Glutamatergic neuron (in vitro differentiated cells): ENCODE measurements at regions not wholly inside any gene's neighbourhood (a gene's known extent, or its start where the extent isn't known, plus 50 kb on each side); places are given as distances from the start of the nearest gene placed in this dataset.
"Not testable (repeated sequence)": the region's sequence is repeated elsewhere in the genome, so short reads cannot be mapped to it uniquely, and the experiment has no call there.

Source experiments
- DNase-seq: peaks from one replicate; pipeline ENCODE4 v3.0.0; 2022
- H3K27ac Mint-ChIP-seq: one replicate; pipeline ENCODE4 v1.8.0; 2020; ENCODE audit warnings: mild to moderate bottlenecking, mixed read lengths, inconsistent platforms; ENCODE audit not compliant: unreplicated experiment
- H3K27me3 Mint-ChIP-seq: one replicate; pipeline ENCODE4 v1.8.0; 2020; ENCODE audit warnings: mild to moderate bottlenecking, moderate library complexity, mixed read lengths, inconsistent platforms; ENCODE audit not compliant: unreplicated experiment
- H3K36me3 Mint-ChIP-seq: one replicate; pipeline ENCODE4 v1.8.0; 2020; ENCODE audit warnings: mild to moderate bottlenecking, mixed read lengths, inconsistent platforms; ENCODE audit not compliant: unreplicated experiment
- H3K4me1 Mint-ChIP-seq: one replicate; pipeline ENCODE4 v1.8.0; 2020; ENCODE audit warnings: mild to moderate bottlenecking, low read depth, mixed read lengths, inconsistent platforms; ENCODE audit not compliant: unreplicated experiment
- H3K4me3 Mint-ChIP-seq: one replicate; pipeline ENCODE4 v1.8.0; 2020; ENCODE audit warnings: mild to moderate bottlenecking, mixed read lengths, inconsistent platforms; ENCODE audit not compliant: unreplicated experiment
- H3K9me3 Mint-ChIP-seq: one replicate; pipeline ENCODE4 v1.8.0; 2020; ENCODE audit warnings: mild to moderate bottlenecking, moderate library complexity, mixed read lengths, inconsistent platforms; ENCODE audit not compliant: unreplicated experiment
- CTCF ChIP-seq: fragments of 200-600 bp; sonication (generic); IDR thresholded peaks from one replicate; pipeline ENCODE4 v1.5.0; 2021; ENCODE audit not compliant: partially characterized antibody, unreplicated experiment

GRCh38 chr9:750249-750967 lies 91.1 kb upstream of the DMRT1 start:
- no peak for DNase-seq
- Mint-ChIP-seq H3K4me1 (peaks cover 11% of the 10 kb centered on the region), H3K4me3 (no peak overlapping the region), H3K36me3 (no peaks in the 10 kb centered on the region), H3K9me3 (peaks cover 6% of the 10 kb centered on the region), H3K27ac (no peak overlapping the region), H3K27me3 (peaks cover 8% of the 10 kb centered on the region)
- TF ChIP-seq CTCF, result no peak

DNA sequence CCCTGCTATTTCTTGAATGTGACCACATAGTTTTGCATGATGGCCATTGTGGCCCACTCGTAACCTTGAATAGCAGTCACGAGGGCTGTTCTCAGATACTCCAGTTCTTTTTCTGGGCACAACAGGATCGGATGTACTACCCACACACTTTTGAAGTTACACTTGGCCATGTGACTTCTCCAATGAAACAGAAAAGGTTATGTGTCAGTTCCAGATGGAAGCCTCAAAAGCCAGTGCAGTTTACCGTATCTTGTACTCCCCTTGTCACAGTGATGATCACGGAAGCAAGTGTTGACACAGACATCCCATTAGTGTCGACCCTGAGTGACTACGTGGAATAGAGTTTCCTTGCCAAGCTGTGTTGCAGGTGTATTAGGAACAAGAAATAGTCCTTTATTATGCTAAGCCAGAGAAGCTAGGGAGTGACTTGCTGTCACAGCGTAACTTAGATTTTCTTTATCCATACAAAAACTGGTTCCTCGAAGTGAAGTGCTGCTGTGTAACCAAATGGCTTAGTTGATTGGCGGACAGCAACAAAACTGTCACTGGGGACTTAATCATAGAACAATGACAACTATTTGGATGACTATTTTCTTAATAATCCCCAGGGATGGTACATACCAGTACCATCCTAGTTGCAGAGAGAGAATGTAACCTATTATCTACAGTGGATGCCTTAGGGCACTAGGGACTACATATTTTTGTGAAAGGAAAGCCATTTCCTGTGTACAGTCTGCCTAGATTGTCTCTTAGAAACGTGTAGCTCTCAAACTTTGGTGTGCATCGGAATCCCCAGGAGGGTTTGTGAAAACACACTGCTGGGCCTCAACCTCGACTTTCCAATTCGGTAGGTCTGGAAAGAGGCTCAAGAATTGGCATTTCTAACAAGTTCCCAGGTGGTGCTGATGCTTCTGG lies 90.1 kb upstream of the DMRT1 start:
- no peaks in the 10 kb centered on the region for H3K36me3 Mint-ChIP-seq

DNA sequence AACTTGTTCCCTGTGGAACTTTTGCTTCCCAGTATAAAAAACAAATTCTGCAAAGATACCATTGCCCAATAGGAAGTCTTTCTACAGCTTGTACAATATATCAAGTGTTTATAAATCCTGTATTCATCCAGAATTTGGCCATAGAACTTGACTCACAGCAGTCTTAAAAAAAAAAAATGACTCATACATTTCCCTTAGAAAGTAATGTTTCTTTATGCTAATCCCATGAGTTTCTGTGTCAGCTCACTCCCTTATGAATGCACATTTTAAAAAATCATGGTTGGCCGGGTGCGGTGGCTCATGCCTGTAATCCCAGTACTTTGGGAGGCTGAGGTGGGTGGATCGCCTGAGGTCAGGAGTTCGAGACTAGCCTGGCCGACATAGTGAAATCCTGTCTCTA lies 89.3 kb upstream of the DMRT1 start:
- Mint-ChIP-seq H3K36me3 (no peaks in the 10 kb centered on the region), H3K9me3 (peaks cover 4% of the 10 kb centered on the region), H3K4me1 (no peaks in the 10 kb centered on the region), H3K27ac (no peak overlapping the region), H3K4me3 (no peak overlapping the region), H3K27me3 (peaks cover 4% of the 10 kb centered on the region)
- DNase-seq, result no peak
- TF ChIP-seq CTCF, result no peak

More for the DNA sequence above, 90.1 kb upstream of the DMRT1 start:
- no peak for DNase-seq
- Mint-ChIP-seq H3K4me1 (peaks cover 4% of the 10 kb centered on the region), H3K4me3 (no peak overlapping the region), H3K9me3 (peaks cover 4% of the 10 kb centered on the region), H3K27ac (no peak overlapping the region), H3K27me3 (peaks cover 6% of the 10 kb centered on the region)
- TF ChIP-seq CTCF, result no peak

DNA sequence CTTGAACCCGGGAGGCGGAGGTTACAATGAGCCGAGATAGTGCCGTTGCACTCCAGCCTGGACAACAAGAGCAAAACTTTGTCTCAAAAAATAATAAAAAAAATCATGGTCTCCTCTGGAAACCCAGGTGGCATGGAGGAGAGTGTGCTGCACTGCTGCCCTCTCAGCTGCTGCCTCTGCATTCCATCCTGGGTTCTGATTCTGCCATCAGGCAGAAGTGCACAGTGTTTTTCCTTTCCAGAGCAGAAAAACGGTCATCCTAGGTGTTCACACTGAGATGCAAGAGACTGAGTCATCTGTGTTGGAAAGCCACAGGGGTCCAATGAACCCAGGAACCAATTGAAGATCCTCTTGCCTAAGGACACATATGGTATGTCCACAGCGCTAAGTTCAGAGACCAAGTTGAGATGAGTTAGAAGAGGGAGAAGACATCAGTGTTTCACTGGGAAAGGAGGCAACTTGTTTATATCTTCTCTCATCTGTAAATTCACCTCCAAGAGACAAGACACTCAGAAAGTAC lies 88.8 kb upstream of the DMRT1 start:
- Mint-ChIP-seq H3K9me3 (peaks cover 4% of the 10 kb centered on the region), H3K27ac (no peak overlapping the region), H3K27me3 (peaks cover 5% of the 10 kb centered on the region), H3K4me3 (no peak overlapping the region), H3K4me1 (no peaks in the 10 kb centered on the region), H3K36me3 (no peaks in the 10 kb centered on the region)
- no peak for TF ChIP-seq CTCF
- DNase-seq, result no peak

- not testable (repeated sequence) for H3K4me1 Mint-ChIP-seq, H3K27ac Mint-ChIP-seq, H3K9me3 Mint-ChIP-seq, H3K27me3 Mint-ChIP-seq, DNase-seq, H3K4me3 Mint-ChIP-seq, H3K36me3 Mint-ChIP-seq
These were observed 87.8 kb upstream of the DMRT1 start for GRCh38 chr9:753734-754133.
